ENCODE measurements at regions not wholly inside any gene's neighbourhood (a gene's known extent, or its start where the extent isn't known, plus 50 kb on each side); places are given as distances from the start of the nearest gene placed in this dataset.

- no peak overlapping the region for H3K9ac ChIP-seq (ENCODE audit: insufficient read depth, low read length)
- TF ChIP-seq EZH2 (IDR thresholded peaks at IDR 0.05; ENCODE audit: low read length, missing control alignments): no peak
- no peak for TF ChIP-seq CTCF (conservative IDR thresholded peaks at IDR 0.05 in 1 of 2, IDR thresholded peaks at IDR 0.05 in 1 of 2; ENCODE audit: low read depth in 1 of 2, low read length in 2 of 2)
- no peaks in the 10 kb centered on the region for H3K36me3 ChIP-seq (ENCODE audit: control insufficient read depth, insufficient read depth, low read length)
- no peak overlapping the region for H3K4me2 ChIP-seq (ENCODE audit: extremely low read depth, insufficient read depth, low read length)
- no peaks in the 10 kb centered on the region for H3K4me1 ChIP-seq (ENCODE audit: control insufficient read depth, extremely low read depth, insufficient read depth, low read length)
- no peaks in the 10 kb centered on the region for H3K79me2 ChIP-seq (ENCODE audit: control insufficient read depth, insufficient read depth, low read length)
- no peaks in the 10 kb centered on the region for H3K27me3 ChIP-seq (ENCODE audit: control insufficient read depth, insufficient read depth, low read length)
- H3K4me3 ChIP-seq (replicated peaks in 1 of 4; ENCODE audit: control extremely low read depth in 1 of 4, insufficient read depth in 1 of 4, low read depth in 3 of 4, low read length in 4 of 4): no peak overlapping the region
- H2AFZ ChIP-seq (ENCODE audit: low read length): no peak overlapping the region
- H3K27ac ChIP-seq (ENCODE audit: insufficient read depth, low read length): no peak overlapping the region
- no peaks in the 10 kb centered on the region for H3K9me3 ChIP-seq (ENCODE audit: control insufficient read depth, insufficient read depth, low read depth, low read length)
- no peak for DNase-seq (ENCODE audit: low read depth in 2 of 2)
- no peaks in the 10 kb centered on the region for H4K20me1 ChIP-seq (ENCODE audit: control insufficient read depth, extremely low read depth, insufficient read depth, low read length)
Observed at GRCh38 chr4:124504431-124504830, 208.1 kb downstream of the ANKRD50 start.

DNA sequence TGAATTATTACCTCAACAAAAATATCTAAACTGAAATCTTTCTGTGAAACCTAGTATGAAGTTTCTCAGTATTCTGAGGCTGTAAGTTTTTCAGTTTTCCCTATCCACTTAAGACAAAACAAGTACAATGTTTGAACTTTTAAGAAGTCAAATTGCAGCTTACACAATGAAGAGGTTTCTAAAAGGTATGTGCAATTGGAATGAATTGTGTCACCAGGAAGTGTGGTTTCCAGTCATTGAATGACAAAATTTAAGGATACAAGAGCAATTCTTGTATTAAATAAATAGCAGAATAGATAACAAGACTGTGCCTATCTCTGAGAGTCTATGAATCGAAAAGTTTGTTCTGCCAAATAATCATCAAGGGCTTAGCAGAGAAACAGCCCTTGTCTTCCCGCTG is 207.3 kb downstream of the ANKRD50 start:
- Histone ChIP-seq H3K9me3 (ENCODE audit: control insufficient read depth, insufficient read depth, low read depth, low read length) (no peaks in the 10 kb centered on the region), H4K20me1 (ENCODE audit: control insufficient read depth, extremely low read depth, insufficient read depth, low read length) (no peaks in the 10 kb centered on the region), H3K4me1 (ENCODE audit: control insufficient read depth, extremely low read depth, insufficient read depth, low read length) (no peaks in the 10 kb centered on the region), H3K4me2 (ENCODE audit: extremely low read depth, insufficient read depth, low read length) (no peak overlapping the region), H3K4me3 (replicated peaks in 1 of 4; ENCODE audit: control extremely low read depth in 1 of 4, insufficient read depth in 1 of 4, low read depth in 3 of 4, low read length in 4 of 4) (no peak overlapping the region), H3K27ac (ENCODE audit: insufficient read depth, low read length) (no peak overlapping the region), H3K27me3 (ENCODE audit: control insufficient read depth, insufficient read depth, low read length) (no peaks in the 10 kb centered on the region), H3K79me2 (ENCODE audit: control insufficient read depth, insufficient read depth, low read length) (no peaks in the 10 kb centered on the region), H3K9ac (ENCODE audit: insufficient read depth, low read length) (no peak overlapping the region), H3K36me3 (ENCODE audit: control insufficient read depth, insufficient read depth, low read length) (no peaks in the 10 kb centered on the region), H2AFZ (ENCODE audit: low read length) (no peak overlapping the region)
- DNase-seq (ENCODE audit: low read depth in 2 of 2): peak in 1 of 2 donors; percentile 2
- TF ChIP-seq CTCF (conservative IDR thresholded peaks at IDR 0.05 in 1 of 2, IDR thresholded peaks at IDR 0.05 in 1 of 2; ENCODE audit: low read depth in 1 of 2, low read length in 2 of 2): no peak
- TF ChIP-seq EZH2 (IDR thresholded peaks at IDR 0.05; ENCODE audit: low read length, missing control alignments): no peak

DNA sequence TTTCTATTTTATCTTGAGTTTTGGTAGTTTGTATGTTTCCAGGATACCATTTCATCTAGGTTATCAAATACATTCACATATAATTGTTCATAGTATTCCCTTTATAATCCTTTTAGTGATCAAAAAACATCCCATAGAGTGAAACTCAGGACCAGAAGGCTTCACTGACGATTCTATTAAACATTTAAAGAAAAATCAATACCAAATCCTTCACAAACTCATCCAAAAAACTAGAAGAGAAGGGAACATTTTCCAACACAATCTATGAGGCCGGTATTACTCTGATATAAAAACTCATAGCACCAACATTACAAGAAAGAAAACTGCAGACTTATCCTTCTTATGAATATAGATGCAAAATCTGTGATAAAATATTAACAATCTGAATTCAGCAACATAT is 203.4 kb downstream of the ANKRD50 start:
- TF ChIP-seq CTCF (conservative IDR thresholded peaks at IDR 0.05 in 1 of 2, IDR thresholded peaks at IDR 0.05 in 1 of 2; ENCODE audit: low read depth in 1 of 2, low read length in 2 of 2): no peak
- TF ChIP-seq EZH2 (IDR thresholded peaks at IDR 0.05; ENCODE audit: low read length, missing control alignments): no peak
- H3K4me2 ChIP-seq (ENCODE audit: extremely low read depth, insufficient read depth, low read length): no peak overlapping the region
- no peak overlapping the region for H2AFZ ChIP-seq (ENCODE audit: low read length)
- H3K9me3 ChIP-seq (ENCODE audit: control insufficient read depth, insufficient read depth, low read depth, low read length): no peaks in the 10 kb centered on the region
- no peak overlapping the region for H3K4me3 ChIP-seq (replicated peaks in 1 of 4; ENCODE audit: control extremely low read depth in 1 of 4, insufficient read depth in 1 of 4, low read depth in 3 of 4, low read length in 4 of 4)
- no peak overlapping the region for H3K9ac ChIP-seq (ENCODE audit: insufficient read depth, low read length)
- no peak overlapping the region for H3K27ac ChIP-seq (ENCODE audit: insufficient read depth, low read length)
- no peak for DNase-seq (ENCODE audit: low read depth in 2 of 2)
- no peaks in the 10 kb centered on the region for H3K27me3 ChIP-seq (ENCODE audit: control insufficient read depth, insufficient read depth, low read length)
- no peaks in the 10 kb centered on the region for H3K4me1 ChIP-seq (ENCODE audit: control insufficient read depth, extremely low read depth, insufficient read depth, low read length)
- H3K79me2 ChIP-seq (ENCODE audit: control insufficient read depth, insufficient read depth, low read length): no peaks in the 10 kb centered on the region
- no peaks in the 10 kb centered on the region for H3K36me3 ChIP-seq (ENCODE audit: control insufficient read depth, insufficient read depth, low read length)
- no peaks in the 10 kb centered on the region for H4K20me1 ChIP-seq (ENCODE audit: control insufficient read depth, extremely low read depth, insufficient read depth, low read length)

Measured in fibroblast of lung (primary cell).